HG02759 (cell line): ENCODE measurements at regions not wholly inside any gene's neighbourhood (a gene's known extent, or its start where the extent isn't known, plus 50 kb on each side); places are given as distances from the start of the nearest gene placed in this dataset.

Experiments used
- ATAC-seq: cut with Tn5 transposase; IDR thresholded peaks from one replicate; pipeline ENCODE4 v1.9.1; 2021; ENCODE audit warnings: mild to moderate bottlenecking, moderate library complexity; ENCODE audit not compliant: unreplicated experiment

- no peak for ATAC-seq
These were observed 179.3 kb downstream of the KATNAL1 start for GRCh38 chr13:30128095-30128494.

- ATAC-seq: no peak
These were observed 180.4 kb downstream of the KATNAL1 start for GRCh38 chr13:30126903-30127428.

- ATAC-seq: no peak
These were observed 181.8 kb downstream of the KATNAL1 start for GRCh38 chr13:30125422-30126073.

GRCh38 chr13:30124131-30124768 is 183.1 kb downstream of the KATNAL1 start:
- no peak for ATAC-seq

- no peak for ATAC-seq
These were observed 183.8 kb downstream of the KATNAL1 start for GRCh38 chr13:30123575-30123974.

- ATAC-seq: peak; percentile 43
These were observed 185.7 kb downstream of the KATNAL1 start for GRCh38 chr13:30121666-30122065.

- no peak for ATAC-seq
These were observed 186.1 kb downstream of the KATNAL1 start for GRCh38 chr13:30121244-30121643.

- peak; percentile 41 for ATAC-seq
These were observed 187.1 kb downstream of the KATNAL1 start for GRCh38 chr13:30120133-30120822.

- no peak for ATAC-seq
These were observed 187.9 kb downstream of the KATNAL1 start for GRCh38 chr13:30119476-30119875.

GRCh38 chr13:30116379-30116778 is 191.0 kb downstream of the KATNAL1 start:
- no peak for ATAC-seq

- no peak for ATAC-seq
These were observed 192.1 kb downstream of the KATNAL1 start for GRCh38 chr13:30115257-30115600.

GRCh38 chr13:30114571-30115256 is 192.6 kb downstream of the KATNAL1 start:
- peak; percentile 93 for ATAC-seq

GRCh38 chr13:30113983-30114570 is 193.3 kb downstream of the KATNAL1 start:
- no peak for ATAC-seq

- ATAC-seq: no peak
These were observed 193.8 kb downstream of the KATNAL1 start for GRCh38 chr13:30113551-30113950.

- no peak for ATAC-seq
These were observed 194.5 kb downstream of the KATNAL1 start for GRCh38 chr13:30112602-30113435.

GRCh38 chr13:30111810-30112209 is 195.5 kb downstream of the KATNAL1 start:
- no peak for ATAC-seq

- no peak for ATAC-seq
These were observed 196.9 kb downstream of the KATNAL1 start for GRCh38 chr13:30110301-30111070.

- no peak for ATAC-seq
These were observed 197.7 kb downstream of the KATNAL1 start for GRCh38 chr13:30109471-30110135.

- no peak for ATAC-seq
These were observed 198.5 kb downstream of the KATNAL1 start for GRCh38 chr13:30108913-30109237.
